ENCODE measurements at regions not wholly inside any gene's neighbourhood (a gene's known extent, or its start where the extent isn't known, plus 50 kb on each side); places are given as distances from the start of the nearest gene placed in this dataset.
A peak's percentile ranks its signal among the peaks of the same experiment; 100 is the strongest.

- Histone ChIP-seq H3K27ac (replicated peaks) (no peak overlapping the region), H3K27me3 (ENCODE audit: insufficient read depth, poor library complexity, severe bottlenecking) (no peaks in the 10 kb centered on the region), H3K4me3 (replicated peaks; ENCODE audit: insufficient read depth, low read length) (no peak overlapping the region)
- TF ChIP-seq REST (IDR thresholded peaks at IDR 0.05; ENCODE audit: insufficient replicate concordance, low read depth) (no peak), GABPA (IDR thresholded peaks at IDR 0.05; ENCODE audit: low read depth) (no peak), SPI1 (IDR thresholded peaks at IDR 0.05; ENCODE audit: borderline replicate concordance, low read depth) (no peak), POLR2AphosphoS5 (IDR thresholded peaks at IDR 0.05; ENCODE audit: low read depth) (no peak)
- TF ChIP-seq, protein P1, sequence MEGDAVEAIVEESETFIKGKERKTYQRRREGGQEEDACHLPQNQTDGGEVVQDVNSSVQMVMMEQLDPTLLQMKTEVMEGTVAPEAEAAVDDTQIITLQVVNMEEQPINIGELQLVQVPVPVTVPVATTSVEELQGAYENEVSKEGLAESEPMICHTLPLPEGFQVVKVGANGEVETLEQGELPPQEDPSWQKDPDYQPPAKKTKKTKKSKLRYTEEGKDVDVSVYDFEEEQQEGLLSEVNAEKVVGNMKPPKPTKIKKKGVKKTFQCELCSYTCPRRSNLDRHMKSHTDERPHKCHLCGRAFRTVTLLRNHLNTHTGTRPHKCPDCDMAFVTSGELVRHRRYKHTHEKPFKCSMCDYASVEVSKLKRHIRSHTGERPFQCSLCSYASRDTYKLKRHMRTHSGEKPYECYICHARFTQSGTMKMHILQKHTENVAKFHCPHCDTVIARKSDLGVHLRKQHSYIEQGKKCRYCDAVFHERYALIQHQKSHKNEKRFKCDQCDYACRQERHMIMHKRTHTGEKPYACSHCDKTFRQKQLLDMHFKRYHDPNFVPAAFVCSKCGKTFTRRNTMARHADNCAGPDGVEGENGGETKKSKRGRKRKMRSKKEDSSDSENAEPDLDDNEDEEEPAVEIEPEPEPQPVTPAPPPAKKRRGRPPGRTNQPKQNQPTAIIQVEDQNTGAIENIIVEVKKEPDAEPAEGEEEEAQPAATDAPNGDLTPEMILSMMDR (IDR thresholded peaks at IDR 0.05; ENCODE audit: insufficient read depth, low read length) = no peak
- no peak for DNase-seq (ENCODE audit: low read depth in 1 of 2, low spot score in 1 of 2)
These were observed 182.7 kb upstream of the NR4A3 start for GRCh38 chr9:99638971-99639370.

DNA sequence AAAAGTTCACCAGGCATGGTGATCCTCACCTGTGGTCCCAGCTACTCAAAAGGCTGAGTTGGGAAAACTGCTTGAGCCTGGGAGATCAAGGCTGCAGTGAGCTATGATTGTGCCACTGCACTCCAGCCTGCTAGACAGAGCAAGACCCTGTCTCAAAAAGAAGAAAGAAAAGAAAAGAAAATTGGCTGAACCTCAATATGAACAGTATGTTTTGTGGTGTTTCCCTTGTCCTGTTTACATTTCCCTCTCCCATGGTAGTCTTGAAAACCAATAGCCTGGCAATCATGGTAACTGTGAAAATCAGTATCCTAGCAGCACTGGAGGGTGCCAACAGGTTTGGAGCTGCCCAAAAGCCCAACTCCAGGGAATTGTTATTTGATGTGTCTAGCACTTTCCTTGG lies 174.1 kb upstream of the NR4A3 start:
- no peak for DNase-seq (ENCODE audit: low read depth in 1 of 2, low spot score in 1 of 2)
- H3K27me3 ChIP-seq (ENCODE audit: insufficient read depth, poor library complexity, severe bottlenecking) = no peaks in the 10 kb centered on the region
- H3K4me3 ChIP-seq (replicated peaks; ENCODE audit: insufficient read depth, low read length) = no peak overlapping the region
- H3K27ac ChIP-seq (replicated peaks) = no peak overlapping the region
- TF ChIP-seq GABPA (IDR thresholded peaks at IDR 0.05; ENCODE audit: low read depth) = no peak
- no peak for TF ChIP-seq SPI1 (IDR thresholded peaks at IDR 0.05; ENCODE audit: borderline replicate concordance, low read depth)
- TF ChIP-seq, protein P1 (IDR thresholded peaks at IDR 0.05; ENCODE audit: insufficient read depth, low read length) = no peak
- TF ChIP-seq REST (IDR thresholded peaks at IDR 0.05; ENCODE audit: insufficient replicate concordance, low read depth) = no peak
- TF ChIP-seq POLR2AphosphoS5 (IDR thresholded peaks at IDR 0.05; ENCODE audit: low read depth) = no peak

DNA sequence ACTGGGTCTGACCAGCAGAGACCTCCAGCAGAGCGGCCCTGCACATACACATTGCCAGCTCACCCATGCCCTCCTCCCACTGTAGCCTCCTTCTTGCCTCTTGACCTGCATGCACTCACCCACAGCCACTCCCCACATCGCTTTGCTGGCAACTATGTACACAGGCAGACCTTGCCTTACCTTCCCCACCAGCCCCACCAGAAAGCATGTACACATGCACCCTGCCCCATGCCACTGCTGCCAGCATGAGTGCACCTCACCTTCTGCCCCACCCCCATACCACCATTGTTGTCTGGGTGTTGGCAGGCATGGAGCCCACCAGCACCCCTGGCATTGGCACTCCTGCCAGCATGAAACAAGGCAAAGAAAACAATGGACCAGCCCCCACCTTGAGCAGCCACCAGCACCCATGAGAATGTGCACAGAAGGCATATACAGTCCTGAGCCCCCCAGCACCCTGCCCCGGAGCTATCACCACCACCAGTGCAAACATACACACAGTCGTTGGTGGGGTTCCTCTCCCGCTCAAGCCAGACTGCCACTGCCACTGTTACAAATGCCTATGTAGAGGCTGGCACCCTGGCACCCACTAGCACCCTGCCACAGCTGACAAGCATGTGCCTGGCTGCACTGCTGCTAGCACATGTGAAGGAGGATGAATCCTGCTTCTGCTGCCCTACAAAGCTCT lies 171.4 kb upstream of the NR4A3 start:
- Histone ChIP-seq H3K4me3 (replicated peaks; ENCODE audit: insufficient read depth, low read length) (no peak overlapping the region), H3K27me3 (ENCODE audit: insufficient read depth, poor library complexity, severe bottlenecking) (no peaks in the 10 kb centered on the region), H3K27ac (replicated peaks) (no peak overlapping the region)
- TF ChIP-seq SPI1 (IDR thresholded peaks at IDR 0.05; ENCODE audit: borderline replicate concordance, low read depth) = no peak
- TF ChIP-seq POLR2AphosphoS5 (IDR thresholded peaks at IDR 0.05; ENCODE audit: low read depth) = no peak
- TF ChIP-seq, protein P1 (IDR thresholded peaks at IDR 0.05; ENCODE audit: insufficient read depth, low read length) = no peak
- no peak for DNase-seq (ENCODE audit: low read depth in 1 of 2, low spot score in 1 of 2)

DNA sequence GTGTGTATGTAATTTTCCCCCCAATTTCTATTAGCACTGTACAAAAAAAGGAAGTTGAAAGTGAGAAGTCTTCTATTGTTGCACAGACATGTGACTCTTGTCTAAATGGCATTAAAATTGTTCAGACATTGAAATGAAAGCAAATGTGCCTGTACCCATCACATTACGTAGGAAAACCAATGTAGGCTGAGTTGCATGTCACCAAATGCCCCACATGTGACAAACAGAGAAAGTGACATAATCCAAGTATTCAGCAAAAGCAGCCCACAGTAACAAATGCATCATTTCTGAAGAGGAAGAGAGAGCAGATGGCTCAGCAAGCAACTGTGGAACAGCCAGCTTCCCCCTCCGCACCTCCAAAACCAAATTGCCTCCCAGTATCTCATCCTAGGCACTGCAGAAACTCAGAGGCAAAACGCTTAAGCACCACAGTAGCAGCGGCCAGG lies 161.5 kb upstream of the NR4A3 start:
- no peak overlapping the region for H3K4me3 ChIP-seq (replicated peaks; ENCODE audit: insufficient read depth, low read length)
- peak overlapping the region; percentile 33 for H3K27ac ChIP-seq (replicated peaks)
- peak; percentile 50 to 70 for DNase-seq (ENCODE audit: low read depth in 1 of 2, low spot score in 1 of 2)
- H3K27me3 ChIP-seq (ENCODE audit: insufficient read depth, poor library complexity, severe bottlenecking) = no peaks in the 10 kb centered on the region
- TF ChIP-seq SPI1 (IDR thresholded peaks at IDR 0.05; ENCODE audit: borderline replicate concordance, low read depth) = peak; percentile 51; the same call in 1 of the 2 replicates
- peak; percentile 41; the same call in 1 of the 2 replicates for TF ChIP-seq POLR2AphosphoS5 (IDR thresholded peaks at IDR 0.05; ENCODE audit: low read depth)
- no peak for TF ChIP-seq REST (IDR thresholded peaks at IDR 0.05; ENCODE audit: insufficient replicate concordance, low read depth)
- TF ChIP-seq, protein P1 (IDR thresholded peaks at IDR 0.05; ENCODE audit: insufficient read depth, low read length) = no peak
- TF ChIP-seq GABPA (IDR thresholded peaks at IDR 0.05; ENCODE audit: low read depth) = no peak

Data from HL-60 (cell line).